HG03439 (cell line): ENCODE measurements at regions not wholly inside any gene's neighbourhood (a gene's known extent, or its start where the extent isn't known, plus 50 kb on each side); places are given as distances from the start of the nearest gene placed in this dataset.

Source experiments
- ATAC-seq: cut with Tn5 transposase; IDR thresholded peaks from one replicate; pipeline ENCODE4 v1.9.1; 2021; ENCODE audit warnings: mild to moderate bottlenecking, moderate library complexity; ENCODE audit not compliant: unreplicated experiment

DNA sequence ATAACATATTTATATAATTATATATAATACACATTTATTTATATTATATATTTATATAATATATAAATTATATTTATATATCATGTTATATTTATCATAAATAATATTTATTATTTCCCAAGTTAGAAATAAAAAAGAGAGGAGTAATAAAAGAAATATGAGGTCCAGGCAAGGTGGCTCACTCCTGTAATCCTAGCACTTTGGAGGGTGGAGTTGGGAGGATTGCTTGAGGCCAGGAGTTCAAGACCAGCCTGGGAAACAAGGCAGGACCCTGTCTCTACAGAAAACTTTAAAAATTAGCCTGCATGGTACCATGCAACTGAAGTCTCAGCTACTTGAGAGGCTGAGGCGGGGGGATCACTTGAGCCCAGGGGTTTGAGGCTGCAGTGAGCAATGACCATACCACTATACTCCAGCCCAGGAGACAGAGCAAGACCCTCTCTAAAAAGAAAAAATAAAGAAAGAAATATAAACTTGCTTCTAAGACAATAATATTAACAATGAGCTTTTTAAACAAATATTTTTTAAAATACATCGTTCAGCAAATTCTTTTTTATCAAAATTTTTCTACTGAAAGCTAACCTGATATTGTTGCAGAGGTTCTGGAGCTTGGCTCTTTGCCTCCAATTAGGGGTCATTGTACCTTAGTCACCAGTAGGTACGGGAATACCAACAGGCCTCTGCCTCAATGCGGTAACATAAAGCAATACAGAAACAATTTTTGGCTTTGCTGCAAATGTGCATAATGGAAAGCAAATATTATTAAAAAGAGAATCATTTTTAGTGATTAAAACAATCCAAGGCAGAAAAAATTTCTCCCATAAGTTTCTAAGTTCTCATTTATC, 290.0 kb downstream of the SETD4 start:
- no peak for ATAC-seq

DNA sequence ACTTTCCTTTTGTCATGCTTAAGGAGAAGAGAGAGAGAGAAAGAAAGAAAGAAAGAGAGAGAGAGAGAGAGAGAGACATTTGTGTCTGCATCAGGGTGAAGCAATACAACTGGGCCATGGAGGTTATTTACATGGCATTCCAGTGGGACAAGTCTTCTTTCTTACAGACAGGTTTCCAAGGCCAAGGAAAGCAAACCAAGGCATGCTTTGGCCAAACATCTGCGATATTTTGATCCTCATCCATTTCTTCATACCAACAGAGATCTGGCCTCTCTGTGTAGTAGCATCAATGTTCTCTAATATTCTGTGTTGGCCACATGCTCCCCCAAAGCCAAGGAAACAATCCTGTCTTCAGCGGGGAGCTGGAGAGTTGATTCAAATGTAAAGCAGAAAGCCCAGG, 292.1 kb downstream of the SETD4 start:
- no peak for ATAC-seq

GRCh38 chr21:35764586-35764985, 295.7 kb downstream of the SETD4 start:
- ATAC-seq, result no peak

GRCh38 chr21:35764077-35764476, 296.2 kb downstream of the SETD4 start:
- no peak for ATAC-seq

DNA sequence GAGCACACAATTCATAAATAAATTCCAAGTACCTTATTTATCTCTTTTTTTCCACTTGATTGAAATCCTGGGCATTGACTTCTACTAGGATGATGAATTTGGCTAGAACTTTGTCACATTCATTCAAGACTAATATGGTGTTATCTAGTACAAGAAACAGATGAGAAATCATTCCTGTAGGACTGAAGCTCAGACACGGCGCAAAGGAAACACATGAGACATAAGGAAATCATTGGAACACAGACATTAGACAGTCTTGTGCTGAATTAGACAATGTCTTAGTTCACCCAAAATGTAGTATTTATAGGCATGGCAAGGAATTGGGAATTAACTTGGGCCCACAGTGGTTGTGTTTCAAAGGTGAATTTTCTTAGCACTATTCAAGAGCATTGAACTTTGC, 305.7 kb downstream of the SETD4 start:
- ATAC-seq, result no peak

DNA sequence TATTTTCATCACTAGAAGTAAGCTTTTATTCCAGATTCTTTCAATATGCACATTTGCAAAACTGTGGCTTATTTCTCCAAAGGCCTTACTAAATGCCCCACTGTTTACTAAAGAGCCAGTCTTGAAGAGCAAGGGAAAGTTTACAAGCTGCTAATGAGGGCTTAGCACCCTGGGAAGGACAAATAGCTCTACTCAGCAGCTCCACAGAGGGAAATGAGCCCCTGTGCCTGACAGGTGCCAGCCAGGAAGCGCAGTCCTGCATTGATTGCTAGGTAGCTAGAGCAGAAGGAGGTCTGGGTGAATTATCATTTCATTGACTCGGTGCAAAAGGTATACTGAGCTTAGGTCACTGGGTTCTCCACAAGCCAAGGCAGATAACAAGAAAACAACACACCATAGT, 307.0 kb downstream of the SETD4 start:
- no peak for ATAC-seq

GRCh38 chr21:35751171-35751570, 309.2 kb downstream of the SETD4 start:
- no peak for ATAC-seq

DNA sequence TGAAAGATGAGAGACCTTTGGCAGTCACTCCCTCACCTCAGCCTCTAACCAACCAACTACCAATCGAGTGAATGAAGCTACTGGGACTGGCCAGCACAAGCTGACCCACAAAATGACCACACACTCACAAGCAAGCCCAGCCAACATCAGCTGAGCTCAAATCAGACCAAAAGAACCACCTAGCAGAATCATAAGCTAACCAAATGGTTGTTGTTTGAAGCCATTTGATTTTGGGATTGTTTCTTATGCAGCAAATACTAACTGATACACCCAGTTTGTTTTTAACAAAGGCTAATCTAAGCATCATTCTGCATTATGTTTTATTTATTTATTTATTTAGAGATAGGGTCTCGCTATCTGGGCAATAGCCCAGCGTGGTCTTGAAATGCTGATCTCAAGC, 310.4 kb downstream of the SETD4 start:
- ATAC-seq, result no peak

DNA sequence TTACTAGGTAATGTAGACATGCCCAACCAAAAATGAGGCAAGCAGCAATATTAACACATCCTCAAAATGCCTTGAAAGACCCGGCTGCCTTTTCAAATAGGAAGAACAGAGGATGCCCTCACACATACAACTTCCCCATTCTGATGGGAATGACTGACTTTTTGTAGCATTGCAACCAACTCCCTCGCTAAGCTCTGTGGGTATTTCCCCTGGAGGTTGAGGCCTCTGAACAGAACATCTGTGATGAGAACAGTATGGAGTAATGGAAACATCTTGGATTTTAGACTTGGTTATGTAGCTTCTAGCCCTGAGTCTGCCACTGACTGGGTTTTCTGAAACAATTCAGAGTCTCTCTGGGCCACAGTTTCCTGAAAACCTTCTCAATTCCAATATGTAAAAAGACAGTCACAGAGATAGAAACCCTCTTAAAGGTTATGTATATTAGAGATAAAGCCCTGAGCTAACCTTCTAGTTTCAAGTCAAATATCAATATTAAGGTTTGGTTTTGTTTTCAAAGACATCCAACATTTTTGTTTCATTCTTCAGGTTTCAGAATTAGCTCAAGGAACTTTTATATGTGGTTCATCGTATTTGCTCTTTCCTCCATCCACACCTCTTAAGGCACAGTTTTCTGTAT, 311.5 kb downstream of the SETD4 start:
- no peak for ATAC-seq

DNA sequence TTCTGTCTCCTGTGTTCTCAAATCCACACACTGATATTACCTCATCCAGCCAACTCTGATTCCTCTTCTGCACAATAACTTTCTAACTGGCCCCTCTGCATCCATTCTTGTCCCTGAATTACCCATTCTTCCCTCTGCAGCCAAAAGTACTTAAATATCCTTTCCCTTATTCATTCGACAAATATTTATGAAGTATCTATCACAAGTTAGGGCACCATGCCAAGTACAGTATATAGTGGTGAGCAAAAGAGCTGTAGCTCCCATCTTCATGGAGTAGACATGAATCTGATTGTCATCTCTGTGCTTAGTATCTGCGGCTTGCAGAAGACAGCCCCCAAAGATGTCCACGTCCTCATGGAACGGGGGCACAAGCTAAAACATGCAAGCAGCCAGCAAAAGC, 316.8 kb downstream of the SETD4 start:
- no peak for ATAC-seq

GRCh38 chr21:35738347-35738961, 321.9 kb downstream of the SETD4 start:
- no peak for ATAC-seq

DNA sequence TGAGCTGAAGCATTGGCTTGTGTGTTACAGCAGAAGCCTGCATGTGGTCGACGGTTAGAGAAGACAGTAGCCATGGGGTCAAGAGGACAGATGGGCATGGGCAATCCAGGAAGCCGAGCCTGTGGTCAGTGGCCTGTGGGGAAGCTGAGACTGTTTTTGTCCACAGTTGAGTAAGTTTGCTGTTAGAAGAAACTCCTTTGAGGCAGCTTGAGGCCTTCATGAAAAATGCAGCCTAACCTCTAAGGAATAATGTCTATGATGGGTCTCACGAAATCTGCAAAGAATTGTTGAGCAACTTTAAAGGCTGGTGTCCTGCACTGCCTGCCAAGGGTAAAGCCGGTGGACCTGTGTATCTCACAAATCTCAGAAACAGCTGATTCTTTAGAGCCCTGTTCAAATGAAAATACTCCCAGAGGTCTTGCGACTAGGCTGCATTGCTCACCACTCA, 322.4 kb downstream of the SETD4 start:
- no peak for ATAC-seq

GRCh38 chr21:35737449-35737848, 322.9 kb downstream of the SETD4 start:
- no peak for ATAC-seq

- no peak for ATAC-seq
Observed at GRCh38 chr21:35732788-35733187, 327.5 kb downstream of the SETD4 start.

GRCh38 chr21:35730325-35730724, 330.0 kb downstream of the SETD4 start:
- no peak for ATAC-seq

DNA sequence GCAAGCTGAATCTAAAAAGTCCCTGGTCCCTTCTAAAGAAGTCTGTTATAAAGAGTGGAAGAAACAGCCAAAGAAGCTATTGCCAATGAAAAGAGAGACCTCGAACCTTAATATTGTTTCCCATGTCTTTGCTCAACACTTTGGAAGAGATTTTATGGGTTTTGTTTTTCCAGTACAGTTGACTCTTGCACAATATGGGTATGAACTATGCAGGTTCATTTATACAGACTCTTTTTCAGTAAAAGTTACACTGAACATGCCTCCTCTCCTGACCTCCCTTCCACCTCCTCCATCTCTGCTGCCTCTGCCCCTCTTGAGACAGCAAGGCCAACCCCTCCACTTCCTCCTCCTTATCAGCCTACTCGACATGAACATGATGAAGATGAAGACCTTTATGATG, 332.5 kb downstream of the SETD4 start:
- no peak for ATAC-seq

GRCh38 chr21:35724156-35724555, 336.2 kb downstream of the SETD4 start:
- no peak for ATAC-seq

GRCh38 chr21:35721701-35722100, 338.6 kb downstream of the SETD4 start:
- no peak for ATAC-seq

GRCh38 chr21:35720208-35720731, 340.1 kb downstream of the SETD4 start:
- no peak for ATAC-seq

DNA sequence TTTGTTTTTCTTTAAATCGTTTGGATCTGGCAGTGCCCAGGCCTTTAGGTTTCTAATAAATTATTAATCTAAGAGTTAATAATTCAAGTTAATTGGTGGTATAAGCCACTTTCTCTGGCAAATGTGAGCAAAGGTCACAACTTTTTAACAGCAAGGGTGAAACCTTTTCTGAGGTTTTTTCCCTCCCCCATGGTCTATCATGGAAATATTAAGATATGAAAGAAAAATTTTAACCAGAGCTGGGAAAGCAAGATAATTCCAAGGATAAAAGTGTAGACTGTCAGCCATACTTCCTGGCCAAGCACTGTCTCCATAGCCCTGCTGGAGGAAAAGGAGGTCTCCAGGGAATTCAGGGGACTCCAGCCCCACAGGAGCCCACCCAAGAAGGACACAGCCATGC, 341.2 kb downstream of the SETD4 start:
- ATAC-seq, result no peak

GRCh38 chr21:35716876-35717565, 343.3 kb downstream of the SETD4 start:
- no peak for ATAC-seq
